ENCODE measurements at regions not wholly inside any gene's neighbourhood (a gene's known extent, or its start where the extent isn't known, plus 50 kb on each side); places are given as distances from the start of the nearest gene placed in this dataset.

DNA sequence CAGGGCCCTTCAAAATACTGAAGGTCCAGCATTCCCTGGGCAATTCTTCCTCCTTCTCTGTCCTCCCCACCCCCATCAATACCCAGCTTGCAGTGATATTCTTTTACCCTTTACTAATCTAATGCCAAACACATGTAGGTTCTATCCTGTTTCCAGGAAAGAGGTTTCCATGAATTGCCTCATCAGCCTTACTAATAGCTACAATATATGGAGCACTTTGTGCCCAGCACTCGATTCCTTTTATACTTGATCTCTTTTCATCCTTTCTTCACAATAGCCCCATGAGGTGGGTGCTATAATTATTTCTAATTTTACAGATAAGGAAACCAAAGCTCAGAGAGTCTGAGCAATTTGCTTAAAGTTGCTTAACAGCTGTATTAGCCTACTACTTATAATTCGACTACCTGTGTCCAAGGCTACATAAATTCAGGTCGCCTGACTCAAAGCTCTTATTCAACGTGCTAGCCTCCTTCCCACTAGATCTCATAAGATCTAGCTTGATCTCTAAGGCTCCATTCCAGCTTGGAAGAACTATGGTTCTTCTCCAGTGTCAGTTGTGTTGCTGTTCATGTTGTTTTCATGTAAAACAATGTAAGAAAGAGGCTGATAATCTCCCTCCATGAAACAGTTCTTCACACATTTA lies 229.6 kb upstream of the PGRMC2 start:
- ATAC-seq (ENCODE audit: low FRiP score) = no peak
- TF ChIP-seq, protein P1, sequence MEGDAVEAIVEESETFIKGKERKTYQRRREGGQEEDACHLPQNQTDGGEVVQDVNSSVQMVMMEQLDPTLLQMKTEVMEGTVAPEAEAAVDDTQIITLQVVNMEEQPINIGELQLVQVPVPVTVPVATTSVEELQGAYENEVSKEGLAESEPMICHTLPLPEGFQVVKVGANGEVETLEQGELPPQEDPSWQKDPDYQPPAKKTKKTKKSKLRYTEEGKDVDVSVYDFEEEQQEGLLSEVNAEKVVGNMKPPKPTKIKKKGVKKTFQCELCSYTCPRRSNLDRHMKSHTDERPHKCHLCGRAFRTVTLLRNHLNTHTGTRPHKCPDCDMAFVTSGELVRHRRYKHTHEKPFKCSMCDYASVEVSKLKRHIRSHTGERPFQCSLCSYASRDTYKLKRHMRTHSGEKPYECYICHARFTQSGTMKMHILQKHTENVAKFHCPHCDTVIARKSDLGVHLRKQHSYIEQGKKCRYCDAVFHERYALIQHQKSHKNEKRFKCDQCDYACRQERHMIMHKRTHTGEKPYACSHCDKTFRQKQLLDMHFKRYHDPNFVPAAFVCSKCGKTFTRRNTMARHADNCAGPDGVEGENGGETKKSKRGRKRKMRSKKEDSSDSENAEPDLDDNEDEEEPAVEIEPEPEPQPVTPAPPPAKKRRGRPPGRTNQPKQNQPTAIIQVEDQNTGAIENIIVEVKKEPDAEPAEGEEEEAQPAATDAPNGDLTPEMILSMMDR (IDR thresholded peaks at IDR 0.05) = no peak
- no peak for DNase-seq (ENCODE audit: low spot score)

DNA sequence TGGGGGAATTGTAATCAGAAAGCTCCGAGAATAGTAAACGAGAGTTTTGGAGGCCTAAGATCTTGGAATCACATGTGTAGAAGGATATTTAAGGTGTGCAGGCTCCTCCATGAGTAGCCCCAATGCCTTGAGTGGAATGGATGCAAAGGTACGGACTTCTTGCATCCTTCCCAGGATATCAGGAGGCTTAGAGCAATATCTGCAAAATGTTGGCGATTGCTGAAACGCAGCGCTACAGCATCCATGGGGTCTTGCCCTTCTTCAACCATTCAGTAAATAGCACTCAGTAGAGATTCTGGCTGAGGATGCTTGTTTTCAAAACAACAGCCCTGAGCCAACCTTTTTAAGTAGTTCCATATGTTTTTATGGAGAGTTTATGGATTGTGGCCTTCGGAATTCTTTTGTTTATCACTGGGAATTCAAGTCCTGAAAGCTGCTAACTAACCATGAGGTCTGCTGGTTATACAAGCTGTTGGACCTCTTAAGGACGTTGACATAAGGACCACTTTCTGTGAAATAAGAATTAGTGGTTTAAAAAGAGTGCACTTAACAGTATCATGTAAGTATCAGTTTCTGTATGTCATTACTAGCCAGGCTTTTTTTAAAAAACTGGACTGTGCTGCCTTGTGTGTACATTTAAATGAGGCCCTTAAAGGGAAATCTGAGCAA lies 228.8 kb upstream of the PGRMC2 start:
- no peak for DNase-seq (ENCODE audit: low spot score)
- TF ChIP-seq, protein P1 (IDR thresholded peaks at IDR 0.05) = no peak
- no peak for ATAC-seq (ENCODE audit: low FRiP score)

DNA sequence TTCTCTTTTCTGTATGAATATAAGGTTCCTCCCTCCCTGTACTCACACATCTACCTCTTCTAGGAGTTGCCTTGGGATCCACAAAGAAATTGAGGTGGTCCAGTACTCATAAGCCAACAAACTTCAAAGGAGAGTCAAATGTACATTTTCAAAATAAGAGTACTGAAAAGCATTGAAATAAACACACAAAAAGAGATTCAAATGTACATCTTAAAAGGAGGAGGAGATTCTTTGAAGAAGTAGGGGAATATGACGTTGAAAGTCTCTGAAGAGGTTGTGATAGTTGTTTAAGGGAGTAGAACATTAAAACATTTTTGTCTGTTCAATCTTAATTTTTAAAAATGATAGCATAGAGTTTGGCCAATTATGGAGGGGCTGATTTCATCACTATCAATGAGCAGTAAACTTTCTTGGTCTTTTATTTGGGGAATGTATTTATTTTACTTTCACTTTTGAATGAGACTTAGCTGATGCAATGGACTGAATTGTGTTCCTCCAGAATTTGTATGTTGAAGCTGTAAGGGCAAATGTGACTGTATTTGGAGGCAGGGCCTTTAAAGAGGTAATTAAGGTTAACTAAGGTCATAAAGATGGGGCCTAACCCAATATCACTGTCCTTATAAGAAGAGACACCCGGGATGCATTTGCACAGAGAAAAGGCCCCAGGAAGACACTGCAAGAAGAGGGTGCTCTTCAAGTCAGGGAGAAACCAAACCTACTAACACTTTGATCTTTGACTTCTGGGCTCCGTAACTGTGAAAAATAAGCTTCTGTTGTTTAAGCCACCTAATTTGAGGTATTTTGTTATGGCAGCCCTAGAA lies 226.3 kb upstream of the PGRMC2 start:
- TF ChIP-seq, protein P1 (IDR thresholded peaks at IDR 0.05) = no peak
- DNase-seq (ENCODE audit: low spot score) (no peak), ATAC-seq (ENCODE audit: low FRiP score) (no peak)

DNA sequence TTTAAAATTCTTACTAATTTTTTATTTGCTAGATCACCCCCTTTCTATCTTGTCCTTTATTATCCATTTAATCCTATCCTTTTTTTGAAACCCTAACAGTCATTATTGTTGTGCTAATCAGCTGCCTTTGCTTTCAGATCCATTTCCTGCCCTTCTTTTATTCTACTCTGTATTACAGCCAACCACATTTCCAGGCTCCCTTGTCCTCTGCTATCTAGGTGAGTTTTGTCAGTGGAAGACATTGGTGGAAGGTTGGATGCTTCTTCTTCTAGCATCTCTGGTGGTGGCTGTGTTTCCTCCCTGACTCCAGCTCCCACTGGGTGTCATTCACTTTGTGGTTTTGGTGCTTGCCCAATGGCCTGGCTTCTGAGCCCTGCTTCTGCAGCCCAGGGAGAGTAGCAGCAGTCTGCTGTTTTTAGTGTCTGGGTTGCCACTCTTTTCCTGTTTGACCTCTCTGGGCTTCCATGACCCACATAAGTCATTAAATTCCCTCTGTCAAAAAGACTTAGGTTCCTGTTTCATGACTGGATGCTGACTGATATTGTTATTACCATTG lies 225.2 kb upstream of the PGRMC2 start:
- no peak for ATAC-seq (ENCODE audit: low FRiP score)
- TF ChIP-seq, protein P1 (IDR thresholded peaks at IDR 0.05) = no peak
- DNase-seq (ENCODE audit: low spot score) = no peak

DNA sequence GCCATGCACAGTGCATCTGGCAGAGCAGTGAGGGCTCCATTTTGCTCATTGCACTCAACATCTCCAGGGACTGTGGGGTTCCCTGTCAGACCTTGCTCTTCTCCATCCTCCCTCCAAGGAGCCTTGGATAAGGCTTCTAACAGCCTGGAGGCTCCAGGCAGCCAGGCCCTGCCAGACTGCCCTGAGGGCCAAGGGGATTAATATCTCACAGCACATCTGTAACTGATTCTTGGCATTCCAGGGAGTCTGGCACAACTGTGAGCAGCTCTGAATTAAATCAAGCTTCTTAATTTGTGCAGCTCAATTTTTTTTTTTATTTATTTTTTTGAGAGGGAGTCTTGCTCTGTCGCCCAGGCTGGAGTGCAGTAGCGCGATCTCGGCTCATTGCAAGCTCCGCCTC lies 224.5 kb upstream of the PGRMC2 start:
- ATAC-seq (ENCODE audit: low FRiP score) = no peak
- DNase-seq (ENCODE audit: low spot score) = no peak
- TF ChIP-seq, protein P1 (IDR thresholded peaks at IDR 0.05) = no peak

DNA sequence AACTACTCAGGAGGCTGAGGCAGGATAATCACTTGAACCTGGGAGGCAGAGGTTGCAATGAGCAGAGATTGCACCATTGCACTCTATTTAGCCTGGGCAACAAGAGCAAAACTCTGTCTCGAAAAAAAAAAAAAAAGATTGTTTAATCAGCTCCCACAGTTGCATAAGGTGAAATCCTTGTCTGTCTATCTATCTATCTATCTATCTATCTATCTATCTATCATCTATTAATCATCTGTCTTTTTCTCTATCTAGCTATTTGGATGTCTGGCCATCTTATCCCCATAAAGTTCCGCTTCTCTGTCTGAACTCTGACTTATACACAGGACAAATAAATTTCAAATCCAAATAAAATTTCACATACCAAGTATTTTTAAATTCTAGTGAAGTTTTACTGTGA lies 223.2 kb upstream of the PGRMC2 start:
- DNase-seq (ENCODE audit: low spot score) (no peak), ATAC-seq (ENCODE audit: low FRiP score) (no peak)
- TF ChIP-seq, protein P1 (IDR thresholded peaks at IDR 0.05) = no peak

Data from omental fat pad (tissue), 3 donors.